ENCODE measurements at regions not wholly inside any gene's neighbourhood (a gene's known extent, or its start where the extent isn't known, plus 50 kb on each side); places are given as distances from the start of the nearest gene placed in this dataset.
"Not testable (repeated sequence)": the region's sequence is repeated elsewhere in the genome, so short reads cannot be mapped to it uniquely, and the experiment has no call there.

DNA sequence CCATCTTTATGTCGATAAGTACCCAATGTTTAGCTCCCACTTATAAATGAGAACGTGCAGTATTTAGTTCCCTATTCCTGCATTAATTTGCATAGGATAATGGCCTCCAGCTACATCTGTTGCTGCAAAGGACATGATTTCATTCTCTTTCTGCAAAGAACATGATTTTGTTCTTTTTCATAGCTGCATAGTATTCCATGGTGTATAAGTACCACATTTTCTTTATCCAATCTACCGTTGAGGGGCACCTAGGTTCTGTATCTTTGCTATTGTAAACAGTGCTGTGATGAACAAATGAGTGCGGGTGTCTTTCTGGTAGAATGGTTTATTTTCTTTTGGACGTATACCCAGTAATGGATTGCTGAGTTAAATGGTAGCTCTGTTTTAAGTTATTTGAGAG is 63.0 kb downstream of the HLX start:
- DNase-seq (ENCODE audit: low spot score), result no peak

DNA sequence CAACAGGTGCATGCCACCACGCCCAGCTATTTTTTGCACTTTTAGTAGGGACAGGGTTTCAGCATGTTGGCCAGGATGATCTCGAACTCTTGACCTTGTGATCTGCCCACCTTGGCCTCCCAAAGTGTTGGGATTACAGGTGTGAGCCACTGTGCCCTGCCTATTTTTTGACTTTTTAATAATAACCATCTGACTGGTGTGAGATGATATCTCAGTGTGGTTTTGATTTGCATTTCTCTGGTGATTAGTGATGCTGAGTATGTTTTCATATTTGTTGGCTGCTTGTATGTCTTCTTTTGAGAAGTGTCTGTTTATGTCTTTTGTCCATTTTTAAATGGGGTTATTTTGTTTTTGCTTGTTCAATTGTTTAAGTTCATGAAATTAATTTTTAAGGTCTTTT is 63.7 kb downstream of the HLX start:
- not testable (repeated sequence) for DNase-seq (ENCODE audit: low spot score)

DNA sequence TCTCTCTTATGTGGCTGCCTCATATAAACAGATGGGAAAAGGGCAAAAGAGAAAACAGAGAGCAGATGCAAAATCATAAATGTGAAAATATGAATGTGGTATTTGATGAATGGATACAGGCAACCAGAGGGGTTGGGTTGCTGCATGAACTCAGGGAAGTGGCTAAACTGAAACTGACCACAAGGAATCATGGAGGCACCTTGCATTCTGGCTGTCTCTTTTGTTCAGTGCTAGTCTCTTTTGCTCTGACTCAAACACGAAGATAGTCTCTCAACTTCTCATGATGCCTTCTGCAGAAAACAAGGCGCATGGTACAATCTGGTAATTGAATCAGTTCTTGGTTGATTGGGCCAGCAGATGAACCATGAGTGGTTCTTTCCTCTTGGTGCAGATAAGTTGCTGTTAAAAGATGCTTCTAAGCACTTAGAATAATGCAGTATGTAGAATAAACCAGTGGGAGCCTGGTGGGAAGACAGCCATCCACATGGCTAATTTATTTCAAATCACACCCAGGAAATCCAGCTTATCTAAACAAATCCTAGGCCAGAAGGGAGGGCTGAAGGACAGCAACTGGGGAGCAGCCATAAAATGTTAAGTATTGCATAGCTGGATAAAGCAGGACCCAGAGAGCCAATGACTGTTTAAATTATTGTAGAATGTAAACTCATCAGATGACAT is 64.2 kb downstream of the HLX start:
- DNase-seq (ENCODE audit: low spot score), result no peak

DNA sequence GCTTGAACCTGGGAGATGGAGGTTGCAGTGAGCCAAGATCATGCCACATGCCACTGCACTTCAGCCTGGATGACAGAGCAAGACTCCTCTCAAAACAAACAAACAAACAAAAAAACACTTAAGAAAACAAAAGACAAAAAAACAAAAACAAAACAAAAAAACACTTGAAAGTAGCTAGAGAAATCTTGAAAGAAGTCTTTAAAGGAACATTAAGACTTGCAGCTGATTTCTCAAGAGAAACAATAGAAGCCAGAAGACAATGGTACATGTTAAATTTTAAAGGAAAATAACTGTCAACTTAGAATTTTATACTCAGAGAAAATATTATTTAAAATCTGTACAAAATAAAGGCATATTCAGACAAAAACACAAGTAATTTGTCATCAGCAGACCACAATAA is 71.3 kb downstream of the HLX start:
- DNase-seq (ENCODE audit: low spot score), result no peak

DNA sequence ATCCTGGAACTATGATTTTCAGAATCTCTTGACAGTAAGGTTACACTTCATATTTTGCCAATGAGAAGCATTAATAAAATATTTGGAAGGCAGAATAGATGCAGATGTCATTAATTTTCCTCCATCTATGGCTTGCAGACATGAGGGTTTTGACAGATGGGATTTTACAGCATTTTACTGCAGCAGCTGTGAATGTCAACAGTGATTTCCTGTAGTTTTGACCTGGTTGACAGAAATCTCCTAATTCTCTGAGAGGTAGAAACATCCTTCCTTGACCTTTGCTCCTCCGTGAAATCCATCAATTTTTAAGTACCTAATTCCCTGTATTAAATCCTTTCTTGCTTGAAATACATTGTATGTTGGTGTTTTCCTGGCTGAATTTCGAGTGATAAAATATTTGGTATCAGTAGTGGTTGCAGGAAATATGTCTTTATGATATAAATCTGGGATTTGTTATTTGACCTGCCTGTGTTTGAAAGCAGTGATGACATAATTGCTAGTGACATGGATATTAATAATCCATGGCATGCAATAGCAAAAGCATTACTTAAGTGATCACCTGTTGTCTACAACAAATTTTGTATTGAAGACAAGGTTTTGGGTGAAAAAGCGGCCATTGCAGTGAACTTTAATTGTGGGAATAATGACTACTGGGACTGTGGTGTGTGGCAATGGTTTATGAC is 73.9 kb downstream of the HLX start:
- DNase-seq (ENCODE audit: low spot score), result no peak

DNA sequence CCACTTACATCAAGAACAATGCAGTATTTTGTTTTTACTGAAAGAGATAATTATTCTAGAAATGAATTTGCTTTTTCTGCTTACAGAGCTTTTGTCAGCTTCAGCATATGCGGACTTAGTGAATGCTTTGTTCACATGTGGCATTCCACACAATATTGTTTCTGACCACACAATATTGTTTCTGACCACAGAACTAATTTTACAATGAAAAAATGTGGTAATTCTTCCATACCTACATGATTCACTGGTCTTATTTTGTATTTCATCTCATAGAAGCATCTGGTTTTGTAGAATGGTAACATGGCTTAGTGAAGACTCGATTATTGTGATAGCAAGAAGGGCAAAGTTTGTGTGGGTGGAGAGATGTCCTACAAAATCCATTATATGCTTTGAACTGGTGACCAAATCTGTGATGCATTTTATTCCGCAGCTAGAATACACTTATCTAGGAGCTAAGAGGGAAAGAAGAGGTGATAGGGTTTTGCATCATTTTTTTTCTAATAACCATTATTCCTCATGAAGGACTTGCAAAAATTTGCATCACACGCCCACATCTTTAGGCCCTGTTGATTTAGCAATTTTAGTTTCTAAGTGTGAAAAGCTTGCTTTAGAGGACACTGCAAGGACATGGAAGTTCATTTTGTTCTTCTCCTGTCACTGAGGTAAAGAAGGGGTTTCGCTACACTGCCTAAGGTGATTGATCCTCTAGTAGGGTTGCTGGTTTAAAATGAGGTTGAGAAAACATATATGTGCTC is 75.3 kb downstream of the HLX start:
- DNase-seq (ENCODE audit: low spot score), result no peak

DNA sequence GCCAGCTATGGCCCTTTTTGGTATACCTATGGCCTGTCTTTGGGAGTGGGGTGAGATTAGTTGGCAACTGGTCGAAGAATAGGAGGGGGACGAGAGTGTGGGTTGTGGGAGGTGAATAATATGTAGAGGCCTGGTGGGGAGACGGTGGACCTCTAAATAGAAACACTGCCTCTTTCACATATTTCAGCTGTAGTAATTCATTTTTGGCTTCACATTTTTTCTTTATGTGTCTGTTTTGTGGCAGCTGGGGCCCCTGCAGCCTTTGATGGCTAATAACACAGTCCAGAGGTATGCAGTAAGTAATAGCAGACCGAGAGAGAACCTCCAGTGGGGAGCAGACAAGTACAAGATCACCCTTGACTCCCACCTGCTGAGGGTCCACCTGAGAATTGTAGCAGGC is 75.9 kb downstream of the HLX start:
- no peak for DNase-seq (ENCODE audit: low spot score)

DNA sequence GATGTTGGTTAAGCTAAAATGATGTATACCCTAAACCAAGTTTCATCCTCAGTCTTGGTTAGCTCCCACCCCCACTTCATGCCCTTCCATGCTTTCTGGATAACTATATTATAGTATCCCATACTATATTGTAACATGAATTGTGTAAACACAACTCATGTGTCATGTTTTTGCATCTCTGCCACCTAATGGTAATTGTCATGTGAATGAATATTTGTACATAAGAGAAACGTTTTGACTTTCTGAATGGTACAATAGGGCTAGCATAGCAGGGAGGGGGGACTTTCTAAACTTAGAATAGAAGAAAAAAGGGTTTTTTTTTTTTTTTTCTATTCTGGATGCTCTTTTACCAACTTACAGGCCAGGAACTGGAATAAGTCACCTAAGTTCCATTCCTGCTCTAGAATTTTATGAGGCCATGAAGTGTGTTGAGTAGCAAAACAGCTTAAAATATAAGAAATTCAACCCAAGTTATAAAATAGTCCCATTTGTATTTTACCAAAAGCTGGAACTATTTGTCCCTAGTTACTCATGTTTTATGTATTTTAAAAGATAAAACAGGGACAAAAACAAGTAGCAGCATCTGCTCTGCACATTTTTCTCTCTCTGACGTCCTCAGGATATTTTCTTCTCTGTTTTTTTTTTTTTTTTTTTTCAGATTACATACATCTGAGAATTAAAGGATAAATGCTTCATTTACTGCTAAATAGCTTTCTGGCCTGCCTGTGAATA is 77.4 kb downstream of the HLX start:
- DNase-seq (ENCODE audit: low spot score), result no peak

DNA sequence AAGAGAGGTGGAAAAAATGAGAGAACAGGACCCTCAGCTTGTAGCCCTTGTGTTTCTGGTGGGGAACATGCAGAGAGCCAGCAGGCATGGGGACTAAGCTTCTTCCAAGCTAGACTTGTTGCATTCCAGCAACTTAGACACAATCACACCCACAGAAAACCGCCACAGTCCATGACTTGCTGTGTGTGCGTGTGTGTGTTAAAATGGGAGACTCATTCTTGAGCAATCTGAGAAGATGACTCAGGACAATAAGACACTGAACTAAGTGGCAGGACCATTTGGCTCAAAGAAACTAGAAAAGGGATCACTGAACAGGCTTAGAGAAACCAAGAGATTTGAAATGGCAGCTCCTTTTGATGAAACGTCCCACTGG is 78.0 kb downstream of the HLX start:
- peak; percentile 43 for DNase-seq (ENCODE audit: low spot score)

DNA sequence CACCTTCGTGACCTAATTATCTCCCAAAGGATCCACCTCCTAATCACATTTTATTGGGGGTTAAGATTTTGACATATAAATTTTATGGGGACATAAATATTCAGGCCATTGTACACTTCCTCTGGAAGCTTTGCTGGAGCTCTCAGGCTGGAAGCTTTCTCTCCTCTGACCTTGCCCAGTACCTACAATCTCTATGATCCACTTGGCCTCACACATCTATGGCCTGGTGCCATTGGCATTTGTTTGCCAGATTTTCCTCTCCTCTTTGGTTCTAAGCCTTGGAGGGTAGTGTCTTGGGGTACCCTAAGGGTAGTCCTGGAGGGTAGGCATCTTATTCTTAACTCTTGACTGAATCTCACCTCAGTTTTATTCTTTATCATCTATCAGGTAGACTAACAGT is 79.0 kb downstream of the HLX start:
- DNase-seq (ENCODE audit: low spot score), result no peak

DNA sequence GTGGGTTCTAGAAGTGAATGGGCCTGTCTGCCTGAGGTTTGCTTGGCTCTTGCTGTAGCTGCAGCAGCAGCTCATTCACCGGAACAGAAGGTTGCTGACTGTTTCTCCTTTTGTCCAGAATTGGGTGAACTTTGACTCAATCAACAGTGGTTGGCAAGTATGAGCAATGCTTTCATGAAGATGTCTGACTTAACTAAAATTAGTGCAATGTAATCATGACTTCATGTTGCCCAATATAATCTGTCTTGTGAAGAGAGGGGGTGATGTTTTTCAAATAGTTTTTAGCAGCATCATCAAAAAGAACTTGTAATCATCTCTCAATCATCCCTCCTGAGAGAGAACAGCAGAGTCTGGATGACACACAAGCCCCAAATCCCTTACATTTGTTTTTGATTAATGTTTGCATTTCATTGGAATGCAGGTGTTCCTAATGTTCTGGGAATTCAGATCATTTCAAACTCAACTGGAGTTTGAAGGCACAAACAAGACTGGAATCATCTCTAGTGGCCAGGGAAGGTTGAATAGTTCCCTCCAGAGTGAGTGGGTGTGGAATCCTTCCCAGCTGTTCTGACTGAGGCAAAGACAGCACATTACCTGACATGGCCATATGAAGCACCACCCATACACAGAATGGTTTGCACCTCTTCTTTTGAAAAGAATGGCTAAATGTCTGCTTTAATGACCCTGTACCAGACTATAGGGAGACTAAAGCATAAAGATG is 82.9 kb downstream of the HLX start:
- no peak for DNase-seq (ENCODE audit: low spot score)

DNA sequence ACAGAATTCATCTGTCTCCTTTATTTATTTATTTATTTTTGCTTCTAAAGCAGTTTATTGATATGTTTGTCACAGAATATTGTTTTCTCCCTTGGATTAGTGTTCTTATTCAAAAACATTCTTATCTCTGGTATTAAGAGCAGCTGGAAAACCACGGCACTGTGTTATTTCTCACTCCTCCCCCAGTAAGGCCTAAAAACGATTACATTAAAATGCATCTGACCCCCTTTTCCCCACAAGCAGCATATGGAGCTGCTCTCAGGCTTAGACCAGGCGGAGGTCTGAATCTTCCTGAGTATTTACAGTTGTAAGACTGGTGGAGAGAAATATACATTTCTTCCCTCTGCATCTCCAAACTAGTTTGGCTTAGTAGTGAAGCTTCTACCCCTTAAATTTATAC is 86.8 kb downstream of the HLX start:
- DNase-seq (ENCODE audit: low spot score), result peak; percentile 15

DNA sequence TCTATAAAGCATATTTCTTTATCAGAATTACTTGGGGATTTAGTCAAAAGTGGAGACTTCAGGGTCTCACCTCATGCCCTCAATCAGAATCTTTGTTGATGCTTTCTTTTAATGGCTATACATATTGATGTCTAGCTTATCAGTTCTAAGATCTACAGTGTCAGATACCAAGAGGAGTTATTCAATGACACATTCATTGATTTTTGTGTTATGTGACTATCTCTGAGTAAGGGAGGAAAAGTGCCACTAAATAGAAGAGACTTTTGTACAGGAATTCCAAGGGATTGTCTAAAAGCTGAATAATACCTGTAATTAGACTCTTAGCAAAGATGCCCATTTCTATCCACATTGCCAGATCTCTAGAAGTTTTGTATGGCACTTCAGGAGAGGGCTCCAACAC is 87.2 kb downstream of the HLX start:
- no peak for DNase-seq (ENCODE audit: low spot score)

DNA sequence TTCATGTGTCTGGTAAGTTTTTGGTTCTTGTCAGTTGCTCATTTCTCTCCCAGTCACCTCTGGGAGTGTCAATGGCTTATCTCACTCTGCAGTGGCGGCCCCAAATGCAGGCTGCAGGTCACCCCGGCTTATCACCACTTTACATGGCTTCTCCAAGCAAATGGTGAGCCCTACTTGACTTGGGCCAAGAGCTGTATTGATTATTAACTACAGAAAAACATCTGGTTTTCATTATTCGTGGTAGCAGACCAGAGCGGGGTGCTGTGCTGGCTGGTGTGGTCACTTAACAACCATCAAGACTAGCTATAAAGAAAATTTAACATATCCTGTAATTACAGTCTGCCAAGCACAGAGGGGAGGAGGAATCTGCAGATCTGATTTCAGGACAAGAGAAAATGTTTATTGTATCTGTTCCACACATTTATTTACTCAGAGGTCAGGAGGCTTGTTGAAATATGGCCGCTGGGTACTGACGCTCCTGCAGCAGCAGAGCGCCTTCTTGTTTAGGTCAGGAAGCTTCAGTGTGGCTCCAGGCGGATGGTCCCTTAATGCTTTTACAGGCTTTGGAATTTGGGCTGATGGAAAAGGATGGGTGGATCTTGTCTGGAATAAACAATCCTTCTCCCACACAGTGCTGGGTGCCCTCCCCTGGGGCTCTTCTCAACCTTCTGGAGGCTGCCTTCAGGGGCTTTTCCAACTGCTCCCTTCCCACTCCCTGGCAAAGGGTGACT is 87.8 kb downstream of the HLX start:
- DNase-seq (ENCODE audit: low spot score), result no peak

DNA sequence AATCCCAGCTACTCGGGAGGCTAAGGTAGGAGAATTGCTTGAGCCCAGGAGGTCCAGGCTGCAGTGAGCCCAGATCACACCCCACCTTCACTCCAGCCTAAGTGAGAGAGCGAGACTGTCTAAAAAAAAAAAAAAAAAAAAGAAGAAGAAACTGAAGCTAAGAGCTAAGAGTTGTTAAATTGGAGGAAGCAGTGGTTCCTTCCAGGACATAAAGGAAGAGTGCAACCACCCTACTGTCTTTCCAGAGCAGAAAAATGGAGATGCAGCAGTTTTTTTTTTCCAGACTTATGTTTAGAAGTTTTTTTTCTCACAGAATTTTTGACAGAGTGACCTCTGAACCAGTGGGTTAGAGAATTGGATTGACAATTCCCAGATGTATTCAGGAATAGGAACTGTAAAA is 88.7 kb downstream of the HLX start:
- no peak for DNase-seq (ENCODE audit: low spot score)

DNA sequence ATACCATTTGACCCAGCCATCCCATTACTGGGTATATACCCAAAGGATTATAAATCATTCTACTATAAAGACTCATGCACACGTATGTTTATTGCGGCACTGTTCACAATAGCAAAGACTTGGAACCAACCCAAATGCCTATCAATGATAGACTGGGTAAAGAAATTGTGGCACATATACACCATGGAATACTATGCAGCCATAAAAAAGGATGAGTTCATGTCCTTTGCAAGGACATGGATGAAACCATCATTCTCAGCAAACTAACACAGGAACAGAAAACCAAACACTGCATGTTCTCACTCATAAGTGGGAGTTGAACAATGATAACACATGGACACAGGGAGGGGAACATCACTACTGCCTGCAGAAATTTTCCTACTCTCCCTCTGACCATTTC is 90.0 kb downstream of the HLX start:
- DNase-seq (ENCODE audit: low spot score), result not testable (repeated sequence)

DNA sequence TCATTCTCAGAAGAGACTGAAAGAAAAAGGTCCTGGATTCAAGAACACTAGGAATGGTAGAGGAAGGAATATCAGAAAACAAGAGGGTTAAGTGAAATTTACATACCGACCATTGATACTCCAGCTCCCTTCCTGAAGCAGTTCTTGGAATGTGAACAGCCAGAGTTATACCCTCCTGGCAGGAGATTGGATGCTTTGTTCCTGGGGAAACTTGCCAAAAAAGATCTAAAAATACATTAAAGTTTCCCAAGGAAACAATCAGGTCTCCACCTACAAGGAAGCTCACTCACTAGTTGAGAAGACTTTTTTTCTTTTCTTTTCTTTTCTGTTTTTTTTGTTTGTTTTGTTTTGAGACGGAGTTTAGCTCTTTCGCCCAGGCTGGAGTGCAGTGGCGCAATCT is 91.1 kb downstream of the HLX start:
- DNase-seq (ENCODE audit: low spot score), result no peak

DNA sequence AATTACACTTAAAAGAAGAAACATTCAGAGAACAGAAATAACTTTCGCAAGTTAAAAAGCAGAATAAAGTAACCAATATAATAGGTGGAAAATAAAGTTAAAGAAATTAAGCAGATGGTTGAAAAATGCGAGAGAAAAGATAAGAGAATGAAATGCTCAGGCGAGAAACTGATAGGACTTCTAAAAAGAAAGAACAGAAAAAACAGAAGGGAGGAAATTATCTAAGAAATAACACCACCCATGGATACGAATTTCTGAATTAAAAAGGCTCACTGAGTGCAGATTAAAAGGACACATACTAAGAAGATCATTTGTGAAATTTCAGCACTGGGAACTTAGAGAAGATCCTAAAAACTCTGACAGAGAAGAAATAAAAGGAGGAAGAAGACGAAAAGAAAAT is 92.0 kb downstream of the HLX start:
- DNase-seq (ENCODE audit: low spot score), result no peak

DNA sequence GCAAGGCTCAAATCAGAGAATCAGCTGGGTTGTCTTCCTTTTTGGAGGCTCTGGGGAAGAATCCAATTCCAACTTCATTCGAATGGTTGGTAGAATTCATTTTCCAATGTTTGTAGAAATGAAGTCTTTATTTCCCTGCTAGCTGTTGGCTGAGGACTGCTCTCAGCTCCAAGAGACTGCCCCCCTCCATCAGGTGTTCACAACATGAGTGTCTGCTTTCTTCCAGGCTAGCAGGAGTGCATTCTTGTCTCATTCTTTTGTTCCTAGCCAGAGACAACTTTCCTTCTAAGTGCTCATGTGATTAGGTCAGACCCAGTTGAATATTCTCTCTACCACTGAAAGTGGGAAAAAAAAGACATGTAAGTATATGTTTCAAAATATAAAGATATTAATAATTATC is 95.2 kb downstream of the HLX start:
- no peak for DNase-seq (ENCODE audit: low spot score)

DNA sequence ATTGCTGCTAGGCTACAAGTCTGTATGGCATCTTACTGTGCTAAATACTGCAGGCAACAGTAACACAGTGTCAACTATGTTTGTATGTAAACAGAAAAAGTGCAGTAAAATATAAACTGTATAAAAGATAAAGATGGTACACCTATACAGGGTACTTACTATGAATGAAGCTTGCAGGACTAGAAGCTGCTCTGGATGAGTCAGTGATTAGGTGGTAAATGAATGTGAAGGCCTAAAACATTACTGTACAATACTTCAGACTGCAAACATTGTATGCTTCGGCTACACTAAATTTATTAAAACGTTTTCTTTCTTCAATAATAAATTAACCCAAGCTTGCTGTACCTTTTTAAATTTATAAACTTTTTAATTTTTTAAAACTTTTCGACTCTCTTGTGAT is 97.1 kb downstream of the HLX start:
- DNase-seq (ENCODE audit: low spot score), result no peak

DNA sequence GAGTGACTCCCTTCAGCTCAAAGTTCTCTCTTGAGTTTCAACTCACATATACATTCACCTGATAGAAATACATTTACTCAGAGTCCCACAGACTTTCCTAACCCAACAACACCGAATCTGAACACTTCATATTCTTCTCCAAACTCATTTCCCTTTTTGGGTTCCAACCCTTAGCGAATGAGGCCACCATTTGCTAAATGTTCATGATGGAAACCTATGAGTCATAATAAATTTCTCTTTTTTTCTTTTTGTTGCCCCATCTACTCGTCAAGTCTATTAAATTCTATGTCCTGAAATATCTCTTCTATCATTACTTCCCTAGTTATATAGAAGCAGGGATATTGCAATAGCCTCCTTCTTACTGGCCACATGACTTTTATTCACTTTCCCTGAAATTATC is 100.1 kb downstream of the HLX start:
- no peak for DNase-seq (ENCODE audit: low spot score)
